ENCODE measurements at regions not wholly inside any gene's neighbourhood (a gene's known extent, or its start where the extent isn't known, plus 50 kb on each side); places are given as distances from the start of the nearest gene placed in this dataset.

DNA sequence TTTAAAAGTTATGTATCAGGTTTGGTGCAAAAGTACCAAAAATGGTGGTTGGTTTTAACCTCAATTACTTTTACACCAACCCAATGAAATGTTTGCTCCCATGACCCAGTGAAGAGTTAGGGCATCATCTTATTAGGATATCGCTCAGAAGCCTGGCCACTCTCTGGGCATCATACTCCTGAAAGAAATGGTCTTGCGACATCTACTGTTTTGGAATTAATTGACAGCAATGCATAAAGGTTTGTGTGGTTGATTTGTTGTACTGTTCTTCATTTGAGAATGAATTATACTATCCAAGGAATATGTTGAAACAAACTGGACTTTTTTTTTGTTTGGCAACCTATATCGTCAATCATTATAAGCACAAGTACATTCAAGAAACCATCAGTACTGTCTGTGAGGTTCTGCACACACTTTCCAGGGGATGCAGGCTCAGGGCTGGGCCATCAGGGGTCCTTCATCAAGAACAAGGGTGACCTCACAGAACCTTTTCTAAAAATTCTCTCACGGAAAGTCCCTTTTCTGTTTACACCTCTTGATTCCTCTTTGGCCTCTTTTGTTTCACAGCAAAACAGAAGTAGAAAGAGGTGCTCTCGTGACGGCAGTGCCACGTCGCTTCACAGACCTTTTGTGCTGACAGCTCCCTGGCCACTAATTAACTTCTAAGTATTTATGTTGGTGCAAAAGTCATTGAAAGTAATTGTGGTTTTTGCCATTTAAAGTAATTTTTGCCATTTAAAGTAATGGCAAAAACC, 117.2 kb upstream of the KLF6 start:
- ChIA-PET POLR2A (ENCODE audit: low non-redundant PET) (no interaction called here), CTCF (no interaction called here)
- DNase-seq (ENCODE audit: low spot score) = no peak
- no peak overlapping the region for H3K27ac ChIP-seq
- no peak for TF ChIP-seq CTCF (conservative IDR thresholded peaks at IDR 0.05; ENCODE audit: low read depth)

DNA sequence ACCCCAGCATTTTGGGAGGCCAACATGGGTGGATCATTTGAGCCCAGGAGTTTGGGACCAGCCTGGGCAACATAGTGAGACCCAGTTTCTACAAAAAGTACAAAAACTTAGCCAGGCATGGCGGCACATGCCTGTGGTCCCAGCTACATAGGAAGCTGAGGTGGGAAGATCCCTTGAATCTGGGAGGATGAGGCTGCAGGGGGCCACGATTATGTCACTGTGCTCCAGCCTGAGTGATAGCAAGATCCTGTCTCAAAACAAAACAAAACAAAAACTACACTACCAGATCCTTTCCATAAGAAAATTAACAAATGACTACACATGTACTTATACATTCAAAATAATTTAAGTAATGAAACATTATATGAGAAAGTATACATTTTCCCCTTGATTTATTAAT, 116.4 kb upstream of the KLF6 start:
- TF ChIP-seq CTCF (conservative IDR thresholded peaks at IDR 0.05; ENCODE audit: low read depth) = no peak
- POLR2A ChIA-PET (ENCODE audit: low non-redundant PET) = no interaction called here
- CTCF ChIA-PET = no interaction called here
- no peak for DNase-seq (ENCODE audit: low spot score)
- H3K27ac ChIP-seq = no peak overlapping the region

GRCh38 chr10:3900391-3900790, 115.4 kb upstream of the KLF6 start:
- POLR2A ChIA-PET (ENCODE audit: low non-redundant PET) = no interaction called here
- TF ChIP-seq CTCF (conservative IDR thresholded peaks at IDR 0.05; ENCODE audit: low read depth) = no peak
- CTCF ChIA-PET = interaction anchor here (0.6 to 0.7 kb wide), 2 partner anchors 23 to 221 kb away, joined by 3 read pairs; no protein-coding TSS in a partner anchor
- H3K27ac ChIP-seq = peak overlapping the region; percentile 96
- DNase-seq (ENCODE audit: low spot score) = no peak

DNA sequence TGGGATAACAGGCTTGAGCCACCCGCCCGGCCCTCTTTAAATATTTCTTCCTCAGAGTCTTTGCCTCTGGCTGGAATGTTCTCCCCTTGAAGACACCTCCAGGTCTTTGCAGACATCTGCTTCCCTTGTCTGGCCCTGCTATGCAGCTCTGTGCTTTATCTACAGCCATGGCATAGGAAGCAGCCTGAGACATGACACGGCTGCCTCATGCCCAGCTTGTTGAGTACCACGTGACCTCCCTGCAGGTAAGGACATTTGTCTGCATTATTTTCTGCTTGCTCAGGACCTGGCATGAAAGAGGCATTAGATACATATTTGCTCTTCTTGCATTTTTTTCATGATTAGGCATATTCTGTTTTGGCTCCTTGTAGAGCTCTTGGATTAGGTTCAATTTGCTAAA, 113.8 kb upstream of the KLF6 start:
- TF ChIP-seq CTCF (conservative IDR thresholded peaks at IDR 0.05; ENCODE audit: low read depth) = no peak
- DNase-seq (ENCODE audit: low spot score) = peak; percentile 86
- peak overlapping the region; percentile 96 for H3K27ac ChIP-seq
- ChIA-PET CTCF (interaction anchor here (0.6 to 0.8 kb wide), 2 partner anchors 58 to 179 kb away, joined by 3 to 6 read pairs; no protein-coding TSS in a partner anchor), POLR2A (ENCODE audit: low non-redundant PET) (interaction anchor here (0.7 kb wide), 1 partner anchor 114 kb away, joined by 3 read pairs; the partner anchor contains the start of gene KLF6)

- ChIA-PET CTCF (no interaction called here), POLR2A (ENCODE audit: low non-redundant PET) (interaction anchor here (0.6 kb wide), 1 partner anchor 307 kb away, joined by 9 read pairs; no protein-coding TSS in a partner anchor)
- H3K27ac ChIP-seq = peak overlapping the region; percentile 73
- no peak for DNase-seq (ENCODE audit: low spot score)
- no peak for TF ChIP-seq CTCF (conservative IDR thresholded peaks at IDR 0.05; ENCODE audit: low read depth)
Observed at GRCh38 chr10:3897156-3897555, 112.1 kb upstream of the KLF6 start.

DNA sequence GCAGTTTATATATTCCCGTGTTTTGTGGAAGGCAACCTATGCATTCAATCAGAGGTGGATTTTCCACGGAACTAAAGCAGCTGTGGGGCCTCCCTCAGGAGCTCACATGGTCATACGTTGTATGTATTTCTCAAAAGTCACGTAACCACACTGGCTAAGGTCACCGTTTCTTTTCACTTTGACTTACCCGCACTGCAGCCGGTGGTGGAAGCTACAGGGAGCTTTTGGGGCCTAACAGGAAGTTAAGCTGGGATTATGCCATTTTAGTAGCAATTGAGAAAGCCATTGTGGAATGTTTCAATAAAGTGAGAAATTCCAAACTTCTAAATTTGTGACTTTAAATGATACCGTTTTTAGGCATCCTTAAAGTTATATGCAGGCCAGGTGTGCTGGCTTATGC, 111.2 kb upstream of the KLF6 start:
- ChIA-PET POLR2A (ENCODE audit: low non-redundant PET) (no interaction called here), CTCF (interaction anchor here (0.7 kb wide), 1 partner anchor 695 kb away, joined by 5 read pairs; no protein-coding TSS in a partner anchor)
- no peak for DNase-seq (ENCODE audit: low spot score)
- no peak for TF ChIP-seq CTCF (conservative IDR thresholded peaks at IDR 0.05; ENCODE audit: low read depth)
- peak overlapping the region; percentile 69 for H3K27ac ChIP-seq

All from RWPE1 (cell line).